ENCODE measurements at regions not wholly inside any gene's neighbourhood (a gene's known extent, or its start where the extent isn't known, plus 50 kb on each side); places are given as distances from the start of the nearest gene placed in this dataset.

GRCh38 chr18:1102848-1103247 is 198.2 kb downstream of the ADCYAP1 start:
- no peak for DNase-seq

GRCh38 chr18:1103537-1103936 is 198.9 kb downstream of the ADCYAP1 start:
- no peaks in the 10 kb centered on the region for H3K9me3 ChIP-seq
- H3K9me2 ChIP-seq = no peaks in the 10 kb centered on the region
- H3K27ac ChIP-seq (ENCODE audit: low read depth in 2 of 2, low read length in 1 of 2) = no peak overlapping the region
- WGBS (ENCODE audit: low lambda C conversion rate) = 9% methylated on average over 2 of the region's 2 CpGs
- CTCF ChIA-PET = no interaction called here
- no peaks in the 10 kb centered on the region for H4K20me1 ChIP-seq (ENCODE audit: insufficient read depth)
- no peak overlapping the region for H3K4me2 ChIP-seq
- no peaks in the 10 kb centered on the region for H3K36me3 ChIP-seq (replicated peaks in 1 of 2; ENCODE audit: control insufficient read depth in 1 of 2, insufficient read depth in 2 of 2, low read length in 1 of 2)
- no peaks in the 10 kb centered on the region for H3K79me2 ChIP-seq (ENCODE audit: insufficient read depth)
- TF ChIP-seq RCOR1 (IDR thresholded peaks at IDR 0.05; ENCODE audit: low read length) (no peak), CTCF (IDR thresholded peaks at IDR 0.05) (no peak), ELF1 (IDR thresholded peaks at IDR 0.05) (no peak), PBX3 (IDR thresholded peaks at IDR 0.05) (no peak), YY1 (IDR thresholded peaks at IDR 0.05; ENCODE audit: low read depth) (no peak), USF2 (IDR thresholded peaks at IDR 0.05; ENCODE audit: borderline replicate concordance, low read depth, low read length) (no peak), TAF1 (IDR thresholded peaks at IDR 0.05; ENCODE audit: borderline replicate concordance, low read depth, low read length) (no peak), FOXJ3 (CRISPR knock-in tag; IDR thresholded peaks at IDR 0.05) (no peak), IRF3 (IDR thresholded peaks at IDR 0.05; ENCODE audit: low read depth, low read length) (no peak), RAD21 (IDR thresholded peaks at IDR 0.05; ENCODE audit: low read length) (no peak), MAX (IDR thresholded peaks at IDR 0.05; ENCODE audit: low read depth) (no peak), MEF2A (IDR thresholded peaks at IDR 0.05; ENCODE audit: borderline replicate concordance, low read depth) (no peak)
- no peaks in the 10 kb centered on the region for H3F3A ChIP-seq (replicated peaks; ENCODE audit: insufficient read depth)
- no peak overlapping the region for H2AFZ ChIP-seq (ENCODE audit: low read depth)
- no peak for DNase-seq
- no peaks in the 10 kb centered on the region for H3K27me3 ChIP-seq (ENCODE audit: insufficient read depth)
- POLR2A ChIA-PET = no interaction called here
- H3K9ac ChIP-seq = no peak overlapping the region
- H3K4me1 ChIP-seq (ENCODE audit: control insufficient read depth in 1 of 2, insufficient read depth in 2 of 2, low read depth in 1 of 2, low read length in 1 of 2) = no peaks in the 10 kb centered on the region
- no peak overlapping the region for H3K4me3 ChIP-seq (ENCODE audit: low read depth in 2 of 2, low read length in 1 of 2)

More at GRCh38 chr18:1102848-1103247, 198.2 kb downstream of the ADCYAP1 start:
- no peaks in the 10 kb centered on the region for H3K36me3 ChIP-seq (replicated peaks in 1 of 2; ENCODE audit: control insufficient read depth in 1 of 2, insufficient read depth in 2 of 2, low read length in 1 of 2)
- ChIA-PET POLR2A (no interaction called here), CTCF (no interaction called here)
- H3K79me2 ChIP-seq (ENCODE audit: insufficient read depth) = no peaks in the 10 kb centered on the region
- no peak overlapping the region for H3K9ac ChIP-seq
- H3K4me2 ChIP-seq = no peak overlapping the region
- TF ChIP-seq RAD21 (IDR thresholded peaks at IDR 0.05; ENCODE audit: low read length) (no peak), YY1 (IDR thresholded peaks at IDR 0.05; ENCODE audit: low read depth) (no peak), ZBTB33 (IDR thresholded peaks at IDR 0.05; ENCODE audit: borderline replicate concordance, low read depth) (no peak), EP300 (IDR thresholded peaks at IDR 0.05; ENCODE audit: borderline replicate concordance in 1 of 2, low read depth in 1 of 2, low read length in 1 of 2) (no peak)
- no peaks in the 10 kb centered on the region for H4K20me1 ChIP-seq (ENCODE audit: insufficient read depth)
- no peaks in the 10 kb centered on the region for H3K27me3 ChIP-seq (ENCODE audit: insufficient read depth)
- H3K9me2 ChIP-seq = no peaks in the 10 kb centered on the region
- H3F3A ChIP-seq (replicated peaks; ENCODE audit: insufficient read depth) = no peaks in the 10 kb centered on the region
- no peaks in the 10 kb centered on the region for H3K4me1 ChIP-seq (ENCODE audit: control insufficient read depth in 1 of 2, insufficient read depth in 2 of 2, low read depth in 1 of 2, low read length in 1 of 2)
- 1% methylated on average over 2 of the region's 2 CpGs for WGBS (ENCODE audit: low lambda C conversion rate)
- no peak overlapping the region for H3K27ac ChIP-seq (ENCODE audit: low read depth in 2 of 2, low read length in 1 of 2)
- no peak overlapping the region for H2AFZ ChIP-seq (ENCODE audit: low read depth)
- no peaks in the 10 kb centered on the region for H3K9me3 ChIP-seq
- no peak overlapping the region for H3K4me3 ChIP-seq (ENCODE audit: low read depth in 2 of 2, low read length in 1 of 2)

Measured in SK-N-SH (cell line).